ENCODE measurements at regions not wholly inside any gene's neighbourhood (a gene's known extent, or its start where the extent isn't known, plus 50 kb on each side); places are given as distances from the start of the nearest gene placed in this dataset.
A peak's percentile ranks its signal among the peaks of the same experiment; 100 is the strongest.

DNA sequence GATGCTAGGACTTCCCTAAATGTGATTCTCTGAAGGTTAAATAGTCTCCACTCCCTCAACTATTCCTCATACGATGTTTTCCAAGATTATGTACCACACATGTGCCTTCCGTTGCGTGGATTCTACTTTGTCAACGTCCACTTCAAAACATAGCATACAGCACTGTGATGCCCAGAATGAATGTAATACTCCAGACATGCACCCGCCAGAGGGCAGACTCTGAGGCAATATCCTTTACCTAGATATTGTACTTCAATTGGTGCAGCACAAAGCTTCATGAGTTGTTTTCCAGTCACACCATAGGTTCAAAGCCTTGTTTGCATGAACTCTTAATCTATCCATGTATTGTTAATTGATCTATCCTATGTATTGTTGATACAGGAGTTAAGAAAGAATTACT is 201.0 kb upstream of the NABP1 start:
- Histone ChIP-seq H3K36me3 (no peaks in the 10 kb centered on the region), H3K27me3 (no peaks in the 10 kb centered on the region), H3K27ac (no peak overlapping the region), H3K9me3 (peaks cover 7 to 9% of the 10 kb centered on the region in 2 donors), H3K4me1 (peaks cover 3 to 4% of the 10 kb centered on the region in 2 donors), H3K4me3 (no peak overlapping the region)
- TF ChIP-seq POLR2AphosphoS5 (IDR thresholded peaks at IDR 0.05) = no peak
- TF ChIP-seq, protein P1, sequence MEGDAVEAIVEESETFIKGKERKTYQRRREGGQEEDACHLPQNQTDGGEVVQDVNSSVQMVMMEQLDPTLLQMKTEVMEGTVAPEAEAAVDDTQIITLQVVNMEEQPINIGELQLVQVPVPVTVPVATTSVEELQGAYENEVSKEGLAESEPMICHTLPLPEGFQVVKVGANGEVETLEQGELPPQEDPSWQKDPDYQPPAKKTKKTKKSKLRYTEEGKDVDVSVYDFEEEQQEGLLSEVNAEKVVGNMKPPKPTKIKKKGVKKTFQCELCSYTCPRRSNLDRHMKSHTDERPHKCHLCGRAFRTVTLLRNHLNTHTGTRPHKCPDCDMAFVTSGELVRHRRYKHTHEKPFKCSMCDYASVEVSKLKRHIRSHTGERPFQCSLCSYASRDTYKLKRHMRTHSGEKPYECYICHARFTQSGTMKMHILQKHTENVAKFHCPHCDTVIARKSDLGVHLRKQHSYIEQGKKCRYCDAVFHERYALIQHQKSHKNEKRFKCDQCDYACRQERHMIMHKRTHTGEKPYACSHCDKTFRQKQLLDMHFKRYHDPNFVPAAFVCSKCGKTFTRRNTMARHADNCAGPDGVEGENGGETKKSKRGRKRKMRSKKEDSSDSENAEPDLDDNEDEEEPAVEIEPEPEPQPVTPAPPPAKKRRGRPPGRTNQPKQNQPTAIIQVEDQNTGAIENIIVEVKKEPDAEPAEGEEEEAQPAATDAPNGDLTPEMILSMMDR (IDR thresholded peaks at IDR 0.05) = no peak
- DNase-seq (ENCODE audit: low spot score in 2 of 2) = no peak
- intact Hi-C loops (cut with DNase I; ENCODE audit: low total_unique reads) = no loop called here

DNA sequence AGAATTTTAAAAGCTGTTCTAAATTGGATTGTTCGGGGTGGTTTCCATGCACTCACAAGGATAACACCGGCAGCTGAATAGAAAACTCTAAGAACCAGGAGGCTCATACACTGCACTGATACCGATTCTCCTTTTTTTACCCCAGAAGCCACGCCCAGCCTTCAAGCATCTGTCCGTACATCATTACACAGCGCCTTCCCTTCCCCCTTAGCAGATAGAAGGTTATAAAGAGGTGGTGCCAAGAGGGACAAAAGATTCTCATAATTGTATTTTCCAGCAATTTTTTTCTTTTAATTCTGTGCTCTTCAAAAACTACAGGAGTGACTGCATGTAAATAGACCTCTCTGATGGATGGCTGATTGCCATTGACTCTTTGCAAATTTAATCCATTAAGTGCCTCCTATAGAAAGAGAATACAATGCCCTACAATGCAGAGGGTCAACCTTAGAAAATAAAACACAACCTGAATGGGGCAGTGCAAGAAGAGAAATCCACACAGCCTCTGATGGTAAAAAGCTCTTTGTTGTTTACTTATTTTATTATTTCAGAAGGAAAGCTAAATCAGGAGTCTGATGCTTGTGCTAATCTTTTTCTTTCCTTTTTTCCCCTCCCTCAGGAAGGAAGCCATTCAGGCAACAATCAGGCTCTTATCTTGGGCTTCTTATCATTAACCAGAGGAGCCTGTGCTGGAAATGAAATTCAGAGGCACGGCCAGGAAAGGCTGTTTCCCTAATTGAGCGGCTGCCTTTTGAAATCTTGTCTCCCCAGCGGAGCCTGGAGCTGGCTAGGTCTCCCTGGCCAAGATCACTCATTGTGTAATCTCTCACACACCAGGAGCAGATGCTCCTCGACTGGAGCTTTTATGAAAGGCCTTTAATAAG is 198.9 kb upstream of the NABP1 start:
- Histone ChIP-seq H3K36me3 (no peaks in the 10 kb centered on the region), H3K4me3 (no peak overlapping the region), H3K27ac (peak overlapping the region in 1 of 2 donors; percentile 11), H3K9me3 (peaks cover 7 to 27% of the 10 kb centered on the region in 2 donors), H3K4me1 (peaks cover 3 to 4% of the 10 kb centered on the region in 2 donors), H3K27me3 (no peaks in the 10 kb centered on the region)
- peak in 1 of 3 donors; percentile 14 for TF ChIP-seq POLR2AphosphoS5 (IDR thresholded peaks at IDR 0.05)
- TF ChIP-seq, protein P1 (IDR thresholded peaks at IDR 0.05) = no peak
- TF ChIP-seq POLR2A (IDR thresholded peaks at IDR 0.05) = no peak
- peak in 1 of 2 donors; percentile 47 for DNase-seq (ENCODE audit: low spot score in 2 of 2)
- intact Hi-C loops (cut with DNase I; ENCODE audit: low total_unique reads) = no loop called here

DNA sequence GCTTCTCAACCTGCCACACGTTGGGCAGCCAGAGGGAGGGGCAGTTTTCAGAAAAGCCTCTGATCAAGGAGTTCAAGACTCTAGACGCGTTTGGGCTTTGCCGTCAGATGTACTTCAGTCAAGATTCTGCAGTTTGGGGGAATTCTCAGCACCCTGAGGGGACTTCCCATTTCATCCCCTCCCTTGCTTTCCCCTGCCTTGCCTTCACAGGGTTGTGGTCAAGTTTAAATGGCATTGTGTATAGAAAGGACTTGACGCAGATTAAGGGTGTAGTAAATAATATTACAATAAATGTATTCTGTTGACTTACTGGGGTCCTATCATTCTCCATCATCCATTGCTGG is 198.3 kb upstream of the NABP1 start:
- peak overlapping the region in 1 of 2 donors; percentile 11 for H3K27ac ChIP-seq
- H3K9me3 ChIP-seq = peaks cover 7 to 27% of the 10 kb centered on the region in 2 donors
- intact Hi-C loops (cut with DNase I; ENCODE audit: low total_unique reads) = no loop called here

DNA sequence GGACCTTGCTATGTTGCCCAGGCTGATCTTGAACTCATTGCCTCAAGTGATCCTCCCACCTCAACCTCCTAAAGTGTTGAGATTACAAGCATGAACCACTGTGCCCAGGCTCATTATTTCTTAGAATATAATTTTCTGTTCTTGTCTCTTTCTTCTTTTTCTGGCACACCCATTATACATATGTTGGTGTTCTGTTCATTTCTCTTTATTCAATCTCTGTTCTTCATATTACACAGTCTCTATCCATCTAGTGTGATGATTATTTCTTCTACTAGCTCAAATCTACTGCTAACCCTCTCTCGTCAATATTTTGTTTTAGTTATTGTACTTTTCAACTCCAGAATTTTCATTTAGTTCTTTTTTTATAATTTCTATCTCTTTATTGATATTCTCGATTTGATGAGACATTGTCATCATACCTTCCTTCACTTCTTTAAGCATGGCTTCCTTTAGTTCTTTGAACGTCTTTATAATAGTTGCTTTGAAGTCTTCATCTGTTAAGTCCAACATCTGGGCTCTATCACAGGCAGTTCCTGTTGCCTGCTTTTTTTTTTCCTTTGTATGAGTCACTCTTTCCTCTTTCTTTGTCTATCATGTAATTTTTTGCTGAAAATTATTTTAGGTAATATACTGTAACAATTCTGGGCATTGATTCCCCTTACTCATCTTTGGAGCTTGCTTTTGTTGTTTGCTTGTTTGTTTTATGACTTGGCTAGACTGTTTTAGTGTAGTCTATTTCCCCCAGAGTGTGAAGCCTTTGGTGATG is 196.4 kb upstream of the NABP1 start:
- Histone ChIP-seq H3K9me3 (peaks cover 7 to 27% of the 10 kb centered on the region in 2 donors), H3K27ac (no peak overlapping the region), H3K27me3 (no peaks in the 10 kb centered on the region), H3K4me3 (no peak overlapping the region), H3K36me3 (no peaks in the 10 kb centered on the region), H3K4me1 (peaks cover 3 to 4% of the 10 kb centered on the region in 2 donors)
- DNase-seq (ENCODE audit: low spot score in 2 of 2) = no peak
- TF ChIP-seq, protein P1 (IDR thresholded peaks at IDR 0.05) = no peak
- no peak for TF ChIP-seq POLR2A (IDR thresholded peaks at IDR 0.05)
- no peak for TF ChIP-seq POLR2AphosphoS5 (IDR thresholded peaks at IDR 0.05)
- intact Hi-C loops (cut with DNase I; ENCODE audit: low total_unique reads) = no loop called here

More for the DNA sequence above, 198.3 kb upstream of the NABP1 start:
- TF ChIP-seq, protein P1 (IDR thresholded peaks at IDR 0.05) = no peak
- TF ChIP-seq POLR2AphosphoS5 (IDR thresholded peaks at IDR 0.05) (no peak), POLR2A (IDR thresholded peaks at IDR 0.05) (no peak)
- H3K36me3 ChIP-seq = no peaks in the 10 kb centered on the region
- H3K4me3 ChIP-seq = no peak overlapping the region
- DNase-seq (ENCODE audit: low spot score in 2 of 2) = no peak
- H3K4me1 ChIP-seq = peaks cover 3 to 4% of the 10 kb centered on the region in 2 donors
- no peaks in the 10 kb centered on the region for H3K27me3 ChIP-seq

DNA sequence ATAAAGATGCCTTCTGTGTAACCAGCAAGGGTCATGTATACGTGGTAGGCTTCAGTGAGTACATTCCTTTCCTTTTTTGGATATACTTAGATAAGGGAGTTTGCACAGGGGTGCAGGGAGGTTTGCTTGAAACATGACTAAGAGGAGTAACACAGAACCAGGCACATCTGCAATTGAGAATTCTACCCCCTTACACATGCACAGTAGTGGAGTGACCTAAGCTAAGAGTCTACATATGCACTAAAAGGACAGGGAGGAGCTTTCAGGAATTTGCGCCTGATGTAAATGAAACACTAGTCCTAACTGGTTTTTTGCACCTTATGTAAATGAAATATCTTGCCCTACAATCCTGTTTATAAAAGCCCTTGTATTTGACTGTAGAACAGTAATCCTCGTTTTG is 194.8 kb upstream of the NABP1 start:
- TF ChIP-seq POLR2AphosphoS5 (IDR thresholded peaks at IDR 0.05) (no peak), POLR2A (IDR thresholded peaks at IDR 0.05) (no peak)
- TF ChIP-seq, protein P1 (IDR thresholded peaks at IDR 0.05) = no peak
- no peaks in the 10 kb centered on the region for H3K27me3 ChIP-seq
- H3K4me1 ChIP-seq = peaks cover 3 to 4% of the 10 kb centered on the region in 2 donors
- H3K27ac ChIP-seq = no peak overlapping the region
- intact Hi-C loops (cut with DNase I; ENCODE audit: low total_unique reads) = no loop called here
- DNase-seq (ENCODE audit: low spot score in 2 of 2) = no peak
- H3K9me3 ChIP-seq = peaks cover 7 to 27% of the 10 kb centered on the region in 2 donors
- H3K4me3 ChIP-seq = no peak overlapping the region
- no peaks in the 10 kb centered on the region for H3K36me3 ChIP-seq
